Transverse colon (tissue), 4 donors: ENCODE measurements at regions not wholly inside any gene's neighbourhood (a gene's known extent, or its start where the extent isn't known, plus 50 kb on each side); places are given as distances from the start of the nearest gene placed in this dataset.

Experiments
- DNase-seq: peaks from one replicate; pipeline ENCODE4 v3.0.0-alpha.2; 2019
- H3K27ac ChIP-seq, 4 donors: fragments of 200-600 bp; sonication (generic); 2 replicates each; pipeline ENCODE4 v1.5.1; 2016 to 2018; ENCODE audit warnings: inconsistent platforms in 4 of 4
- H3K27me3 ChIP-seq: fragments of 200-600 bp; sonication (generic); 2 replicates; pipeline ENCODE4 v1.5.1; 2017; ENCODE audit warnings: inconsistent platforms
- H3K36me3 ChIP-seq, 4 donors: fragments of 200-600 bp; sonication (generic); 2 replicates each; pipeline ENCODE4 v1.5.1; 2017 to 2019; ENCODE audit warnings: inconsistent platforms in 4 of 4
- H3K4me1 ChIP-seq, 4 donors: fragments of 200-600 bp; sonication (generic); 2 replicates each; pipeline ENCODE4 v1.5.1; 2017 to 2020; ENCODE audit warnings: inconsistent platforms in 4 of 4
- H3K4me3 ChIP-seq, 4 donors: fragments of 200-600 bp; sonication (generic); 1 replicate in 1 of 4; 2 replicates in 3 of 4; pipeline versions ENCODE4 v1.5.1 to v1.6.1; 2017 to 2019; ENCODE audit warnings: inconsistent platforms in 4 of 4
- H3K9me3 ChIP-seq, 2 donors: fragments of 200-600 bp; sonication (generic); 2 replicates each; pipeline ENCODE4 v1.5.1; 2017 to 2019; ENCODE audit warnings: inconsistent platforms in 2 of 2
- CTCF ChIP-seq, 5 experiments: fragments of 200-600 bp in 3 of 5; fragments of 450-650 bp in 2 of 5; sonication (generic) in 3 of 5; IDR thresholded peaks; 1 replicate in 2 of 5; 2 replicates in 3 of 5; pipeline ENCODE4 v1.5.1; 2016 to 2017; ENCODE audit warnings: antibody characterized with exemption in 5 of 5, inconsistent platforms in 3 of 5, mild to moderate bottlenecking in 2 of 5, moderate library complexity in 1 of 5
- EP300 ChIP-seq: sonication (generic); formaldehyde crosslinking; IDR thresholded peaks from one replicate; pipeline ENCODE4 v1.6.1; 2017; ENCODE audit warnings: antibody characterized with exemption, low read depth
- POLR2A ChIP-seq: fragments of 450-650 bp; IDR thresholded peaks from one replicate; pipeline ENCODE4 v1.6.1; 2016; ENCODE audit warnings: antibody characterized with exemption, mild to moderate bottlenecking, moderate library complexity
- POLR2AphosphoS5 ChIP-seq, 3 donors: sonication (generic); formaldehyde crosslinking; IDR thresholded peaks; one replicate each; pipeline ENCODE4 v1.6.1; 2016; ENCODE audit warnings: antibody characterized with exemption in 3 of 3
- WGBS, 2 donors: methylation state at CpG; one replicate each; pipeline ENCODE4 v1.1.5; 2018; ENCODE audit warnings: low coverage in 1 of 2; 5-methylcytosine and 5-hydroxymethylcytosine counted together
- in situ Hi-C, 4 donors: fragments of 200-750 bp; cut with MboI; loops; one replicate each; pipeline versions ENCODE4 v1.15.0 to v1.15.1; 2017; ENCODE audit warnings: low sequenced_read_pairs in 3 of 4, low pct_ligation_motif_present in 1 of 4, low pct_unique_long_range_greater_than_20kb in 1 of 4
- intact Hi-C: fragments of 100-400 bp; cut with DNase I; formaldehyde crosslinking; loops from one replicate; pipeline ENCODE4 v1.15.1; 2023; ENCODE audit warnings: low total_unique reads

GRCh38 chr2:160703648-160704585 is 210.3 kb upstream of the RBMS1 start:
- Histone ChIP-seq H3K27ac (peak overlapping the region in 1 of 4 donors; percentile 56), H3K4me1 (peaks cover 0 to 5% (median 0%) of the 10 kb centered on the region in 4 donors), H3K4me3 (no peak overlapping the region), H3K9me3 (no peaks in the 10 kb centered on the region), H3K36me3 (no peaks in the 10 kb centered on the region), H3K27me3 (no peaks in the 10 kb centered on the region)
- WGBS, 2 donors: 37 to 39% methylated on average over 8 of the region's 8 CpGs
- peak; percentile 48 for DNase-seq
- TF ChIP-seq CTCF (IDR thresholded peaks at IDR 0.05): no peak
- TF ChIP-seq EP300: no peak
- no peak for TF ChIP-seq POLR2A
- no peak for TF ChIP-seq POLR2AphosphoS5 (IDR thresholded peaks at IDR 0.05)
- intact Hi-C loops: no loop called here
- in situ Hi-C loops: no loop called here

- intact Hi-C loops: no loop called here
- Histone ChIP-seq H3K36me3 (no peaks in the 10 kb centered on the region), H3K27me3 (no peaks in the 10 kb centered on the region), H3K9me3 (no peaks in the 10 kb centered on the region), H3K4me3 (no peak overlapping the region), H3K4me1 (no peaks in the 10 kb centered on the region), H3K27ac (no peak overlapping the region)
- WGBS, 2 donors: 97% methylated on average over 2 of the region's 2 CpGs; no CpG with 5 or more reads in 1 of the 2 donors
- no peak for TF ChIP-seq CTCF (IDR thresholded peaks at IDR 0.05)
- TF ChIP-seq POLR2AphosphoS5 (IDR thresholded peaks at IDR 0.05): no peak
- TF ChIP-seq EP300: no peak
- TF ChIP-seq POLR2A: no peak
- in situ Hi-C loops: no loop called here
- DNase-seq: no peak
Measured at GRCh38 chr2:160715428-160715827, 221.8 kb upstream of the RBMS1 start.

- intact Hi-C loops: no loop called here
- no peaks in the 10 kb centered on the region for H3K9me3 ChIP-seq
- WGBS, 2 donors: 44 to 50% methylated on average over 2 to 3 of the region's 3 CpGs
- H3K27ac ChIP-seq: no peak overlapping the region
- H3K4me3 ChIP-seq: no peak overlapping the region
- H3K27me3 ChIP-seq: no peaks in the 10 kb centered on the region
- in situ Hi-C loops: no loop called here
- no peaks in the 10 kb centered on the region for H3K4me1 ChIP-seq
- H3K36me3 ChIP-seq: no peaks in the 10 kb centered on the region
- TF ChIP-seq POLR2A (no peak), POLR2AphosphoS5 (IDR thresholded peaks at IDR 0.05) (no peak), EP300 (no peak), CTCF (IDR thresholded peaks at IDR 0.05) (no peak)
- DNase-seq: no peak
Measured at GRCh38 chr2:160719116-160719515, 225.5 kb upstream of the RBMS1 start.

- TF ChIP-seq POLR2A (no peak), EP300 (no peak), POLR2AphosphoS5 (IDR thresholded peaks at IDR 0.05) (no peak), CTCF (IDR thresholded peaks at IDR 0.05) (no peak)
- DNase-seq: no peak
Measured at GRCh38 chr2:160720098-160720497, 226.5 kb upstream of the RBMS1 start.

More at GRCh38 chr2:160720098-160720497, 226.5 kb upstream of the RBMS1 start:
- in situ Hi-C loops (no loop called here), intact Hi-C loops (no loop called here)
- Histone ChIP-seq H3K4me3 (no peak overlapping the region), H3K36me3 (no peaks in the 10 kb centered on the region), H3K27me3 (no peaks in the 10 kb centered on the region), H3K9me3 (no peaks in the 10 kb centered on the region), H3K27ac (no peak overlapping the region), H3K4me1 (no peaks in the 10 kb centered on the region)
- 80 to 93% methylated on average over 1 of the region's 1 CpG for WGBS, 2 donors
